IMR-90 (cell line): ENCODE measurements at regions not wholly inside any gene's neighbourhood (a gene's known extent, or its start where the extent isn't known, plus 50 kb on each side); places are given as distances from the start of the nearest gene placed in this dataset.

Experiments used
- ATAC-seq: fragments of 200-7000 bp; cut with Tn5 transposase; 2 replicates; pipeline ENCODE4 v1.9.1; 2020; ENCODE audit warnings: low read depth, mild to moderate bottlenecking, moderate library complexity
- BruUV-seq: library from RNA; stranded (reverse); fragments of 400-500 nt; replicated peaks from 2 replicates; lab custom pipeline; 2021; lab: Mats Ljungman, UMichigan
- CTCF ChIA-PET: fragments of 300-600 bp; formaldehyde crosslinking; extraction: SDS; loops from one replicate; lab custom pipeline; 2021; ENCODE audit warnings: antibody characterized with exemption; lab: Yijun Ruan, JAX
- POLR2A ChIA-PET: fragments of 300-600 bp; sonication (Branson Sonifier 250); formaldehyde crosslinking; loops from one replicate; lab custom pipeline; 2022; ENCODE audit warnings: antibody characterized with exemption; ENCODE audit not compliant: unreplicated experiment; lab: Charles Lee
- DNase-seq: peaks from one replicate; pipeline ENCODE4 v3.0.0; 2013
- H2AFZ ChIP-seq: replicated peaks from 2 replicates; pipeline ENCODE3; 2013; ENCODE audit warnings: low read length, mild to moderate bottlenecking; ENCODE audit not compliant: poor library complexity
- H2AK5ac ChIP-seq: 2 replicates; pipeline ENCODE4 v1.6.1; 2013; ENCODE audit warnings: low read depth, low read length, inconsistent platforms
- H2AK9ac ChIP-seq: replicated peaks from 2 replicates; pipeline ENCODE3; 2013; ENCODE audit warnings: mild to moderate bottlenecking, low read depth, low read length, moderate library complexity; ENCODE audit not compliant: poor library complexity
- H2BK120ac ChIP-seq: 2 replicates; pipeline ENCODE4 v1.6.1; 2013; ENCODE audit warnings: low read depth, low read length, inconsistent platforms
- H2BK15ac ChIP-seq: 3 replicates; pipeline ENCODE4 v1.6.1; 2013; ENCODE audit warnings: low read depth, low read length, inconsistent platforms
- H2BK20ac ChIP-seq: 2 replicates; pipeline ENCODE4 v1.6.1; 2013; ENCODE audit warnings: low read depth, mild to moderate bottlenecking, inconsistent platforms, low read length, moderate library complexity
- H2BK5ac ChIP-seq: 2 replicates; pipeline ENCODE4 v1.6.1; 2013; ENCODE audit warnings: mild to moderate bottlenecking, low read depth, low read length, inconsistent platforms; ENCODE audit not compliant: poor library complexity, severe bottlenecking
- H3K14ac ChIP-seq: replicated peaks from 2 replicates; pipeline ENCODE4 v1.6.1; 2013; ENCODE audit warnings: low read depth, low read length, inconsistent platforms
- H3K18ac ChIP-seq: 2 replicates; pipeline ENCODE4 v1.6.1; 2013; ENCODE audit warnings: low read depth, low read length, control low read depth
- H3K23ac ChIP-seq: 2 replicates; pipeline ENCODE4 v1.6.1; 2013; ENCODE audit warnings: low read depth, low read length, inconsistent platforms
- H3K27ac ChIP-seq: 2 replicates; pipeline ENCODE4 v1.5.1; 2013; ENCODE audit warnings: mild to moderate bottlenecking, control low read depth, low read length; ENCODE audit not compliant: insufficient read depth
- H3K27me3 ChIP-seq: 2 replicates; pipeline ENCODE4 v1.6.1; 2013; ENCODE audit warnings: low read length; ENCODE audit not compliant: control insufficient read depth, insufficient read depth
- H3K36me3 ChIP-seq: 2 replicates; pipeline ENCODE4 v1.6.1; 2013; ENCODE audit warnings: low read length, mixed read lengths; ENCODE audit not compliant: control insufficient read depth, insufficient read depth
- H3K4ac ChIP-seq: 2 replicates; pipeline ENCODE4 v1.6.1; 2013; ENCODE audit warnings: low read depth, low read length, inconsistent platforms
- H3K4me1 ChIP-seq: 2 replicates; pipeline ENCODE4 v1.6.1; 2013; ENCODE audit warnings: low read length, mixed read lengths; ENCODE audit not compliant: control insufficient read depth, insufficient read depth
- H3K4me2 ChIP-seq: 2 replicates; pipeline ENCODE4 v1.6.1; 2013; ENCODE audit warnings: low read depth, mild to moderate bottlenecking, control low read depth, low read length, moderate library complexity
- H3K4me3 ChIP-seq: 2 replicates; pipeline ENCODE4 v1.5.1; 2013; ENCODE audit warnings: low read depth, mild to moderate bottlenecking, control low read depth, low read length, moderate library complexity; ENCODE audit not compliant: insufficient read depth
- H3K56ac ChIP-seq: 2 replicates; pipeline ENCODE4 v1.6.1; 2013; ENCODE audit warnings: low read length, inconsistent platforms; ENCODE audit not compliant: insufficient read depth; ENCODE audit errors: extremely low read depth
- H3K79me1 ChIP-seq, 2 experiments: 2 replicates each; pipeline ENCODE4 v1.6.1; 2013; ENCODE audit warnings: low read length in 2 of 2, inconsistent platforms in 1 of 2, low read depth in 1 of 2
- H3K9ac ChIP-seq: 2 replicates; pipeline ENCODE4 v1.6.1; 2013; ENCODE audit warnings: low read depth, low read length, control low read depth
- H3K9me1 ChIP-seq: 2 replicates; pipeline ENCODE4 v1.6.1; 2013; ENCODE audit warnings: low read length, inconsistent platforms; ENCODE audit not compliant: insufficient read depth
- H3K9me3 ChIP-seq: 2 replicates; pipeline ENCODE4 v1.6.1; 2013; ENCODE audit warnings: low read length; ENCODE audit not compliant: control insufficient read depth, insufficient read depth
- H4K20me1 ChIP-seq: 2 replicates; pipeline ENCODE4 v1.6.1; 2013; ENCODE audit warnings: low read length, inconsistent platforms; ENCODE audit not compliant: insufficient read depth
- H4K5ac ChIP-seq: 2 replicates; pipeline ENCODE4 v1.6.1; 2013; ENCODE audit warnings: mild to moderate bottlenecking, low read depth, low read length, control low read depth
- H4K8ac ChIP-seq, 2 experiments: 2 replicates each; pipeline ENCODE4 v1.6.1; 2013; ENCODE audit warnings: low read depth in 2 of 2, low read length in 2 of 2, control low read depth in 1 of 2, inconsistent platforms in 1 of 2
- H4K91ac ChIP-seq: 2 replicates; pipeline ENCODE4 v1.6.1; 2013; ENCODE audit warnings: low read depth, low read length, inconsistent platforms; ENCODE audit not compliant: insufficient read depth
- MAZ ChIP-seq: IDR thresholded peaks from 2 replicates; pipeline ENCODE4 v1.6.1; 2012; ENCODE audit warnings: low read depth, mild to moderate bottlenecking, low read length, improper control_type of control experiment, moderate library complexity, borderline replicate concordance
- WGBS, 2 experiments: methylation state at CpG; one replicate each; pipeline versions ENCODE4 v1.1.5 to v1.1.7; 2013; ENCODE audit warnings: missing lambda C conversion rate in 2 of 2; ENCODE audit not compliant: insufficient read length in 1 of 2; ENCODE audit errors: extremely low coverage in 2 of 2; 5-methylcytosine and 5-hydroxymethylcytosine counted together
- dilution Hi-C: fragments of 300-500 bp; cut with HindIII; formaldehyde crosslinking; loops from one replicate; pipeline ENCODE4 v1.14.3; 2018; ENCODE audit warnings: low sequenced_read_pairs; ENCODE audit not compliant: unreplicated experiment
- in situ Hi-C: fragments of 300-500 bp; cut with MboI; formaldehyde crosslinking; loops from 3 replicates; pipeline ENCODE4 v1.14.3; 2019; ENCODE audit warnings: low sequenced_read_pairs, inconsistent platforms, mixed read lengths
- intact Hi-C: fragments of 100-400 bp; cut with micrococcal nuclease; formaldehyde crosslinking; loops from 2 replicates; pipeline ENCODE4 v1.10.0; 2022

DNA sequence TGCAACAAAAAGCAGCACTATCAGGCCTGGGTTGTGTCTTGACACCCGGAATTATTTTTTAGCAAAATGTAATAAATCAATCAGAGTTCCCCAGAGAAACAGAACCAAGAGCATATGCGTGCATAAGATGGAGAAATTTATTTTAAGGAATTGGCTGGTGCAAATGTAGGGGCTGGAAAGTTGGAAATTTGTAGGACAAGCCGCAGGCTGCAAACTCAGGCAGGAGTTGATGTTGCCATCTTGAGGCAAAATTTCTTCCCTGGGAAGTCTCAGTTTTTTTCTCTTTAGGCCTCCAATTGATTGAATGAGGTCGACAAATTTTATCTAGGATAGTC is 158.9 kb upstream of the FAM20A start:
- H3K27me3 ChIP-seq, result no peaks in the 10 kb centered on the region
- no peak overlapping the region for H4K91ac ChIP-seq
- H3K23ac ChIP-seq, result no peak overlapping the region
- no peaks in the 10 kb centered on the region for H3K9me3 ChIP-seq
- no peak for ATAC-seq
- ChIA-PET POLR2A (no interaction called here), CTCF (interaction anchor here (1.0 to 1.2 kb wide), 3 partner anchors 192 to 226 kb away, joined by 3 to 5 read pairs (median 3); no protein-coding TSS in a partner anchor)
- no peak overlapping the region for H3K18ac ChIP-seq
- H2AFZ ChIP-seq, result no peak overlapping the region
- no peak overlapping the region for H3K4me3 ChIP-seq
- no peak for TF ChIP-seq MAZ
- WGBS, 2 experiments, result no CpG with 5 or more reads among the region's 4 CpGs
- H3K4ac ChIP-seq, result no peak overlapping the region
- no peaks in the 10 kb centered on the region for H3K4me1 ChIP-seq
- no peak overlapping the region for H2BK120ac ChIP-seq
- no peak overlapping the region for H3K9ac ChIP-seq
- no peak overlapping the region for H2AK9ac ChIP-seq
- no peak for DNase-seq
- H3K56ac ChIP-seq, result no peak overlapping the region
- H2BK5ac ChIP-seq, result no peak overlapping the region
- H3K79me1 ChIP-seq, result no peaks in the 10 kb centered on the region
- H3K36me3 ChIP-seq, result no peaks in the 10 kb centered on the region
- in situ Hi-C loops, result loop anchor here (5.0 to 25.0 kb wide), 3 partner anchors 228 to 598 kb away; no protein-coding TSS in a partner anchor
- H4K5ac ChIP-seq, result no peak overlapping the region
- dilution Hi-C loops, result no loop called here
- H3K4me2 ChIP-seq, result no peak overlapping the region
- no peak overlapping the region for H3K14ac ChIP-seq
- no peak overlapping the region for H4K8ac ChIP-seq
- no peak overlapping the region for H3K27ac ChIP-seq
- H3K9me1 ChIP-seq, result no peaks in the 10 kb centered on the region
- no peaks in the 10 kb centered on the region for H4K20me1 ChIP-seq
- intact Hi-C loops, result loop anchor here (10.0 kb wide), 2 partner anchors 495 to 585 kb away; no protein-coding TSS in a partner anchor
- BruUV-seq, result no TSS peak
- no peak overlapping the region for H2BK20ac ChIP-seq
- H2BK15ac ChIP-seq, result no peak overlapping the region
- H2AK5ac ChIP-seq, result no peak overlapping the region
